WTC11 (cell line): ENCODE measurements at regions not wholly inside any gene's neighbourhood (a gene's known extent, or its start where the extent isn't known, plus 50 kb on each side); places are given as distances from the start of the nearest gene placed in this dataset.

ENCODE experiments used
- ATF2 ChIP-seq: sonication (generic); formaldehyde crosslinking; IDR thresholded peaks from 2 replicates; pipeline ENCODE4 v1.8.1; 2022; ENCODE audit warnings: low read depth, missing genetic modification reagents, borderline replicate concordance
- ATF3 ChIP-seq: sonication (generic); formaldehyde crosslinking; conservative IDR thresholded peaks from 2 replicates; pipeline ENCODE4 v1.8.1; 2022; ENCODE audit warnings: mild to moderate bottlenecking, missing genetic modification reagents
- CTCF ChIP-seq: fragments of 200-600 bp; IDR thresholded peaks from 2 replicates; pipeline ENCODE4 v1.8.0; 2022; ENCODE audit warnings: antibody characterized with exemption
- E2F1 ChIP-seq: sonication (generic); formaldehyde crosslinking; IDR thresholded peaks from 2 replicates; pipeline ENCODE4 v1.8.0; 2022; ENCODE audit warnings: mild to moderate bottlenecking, missing genetic modification reagents
- ELF4 ChIP-seq: sonication (generic); formaldehyde crosslinking; IDR thresholded peaks from 2 replicates; pipeline ENCODE4 v1.8.1; 2022; ENCODE audit warnings: low read depth, mild to moderate bottlenecking, moderate library complexity, missing genetic modification reagents
- NFYB ChIP-seq: sonication (generic); formaldehyde crosslinking; conservative IDR thresholded peaks from 2 replicates; pipeline ENCODE4 v1.8.0; 2022; ENCODE audit warnings: low read depth, missing genetic modification reagents
- PREB ChIP-seq: sonication (generic); formaldehyde crosslinking; IDR thresholded peaks from 2 replicates; pipeline ENCODE4 v1.8.1; 2022; ENCODE audit warnings: mild to moderate bottlenecking, missing genetic modification reagents, moderate library complexity, borderline replicate concordance
- SP1 ChIP-seq: sonication (generic); formaldehyde crosslinking; conservative IDR thresholded peaks from 2 replicates; pipeline ENCODE4 v1.8.1; 2022; ENCODE audit warnings: missing genetic modification reagents
- ZNF232 ChIP-seq: sonication (generic); formaldehyde crosslinking; IDR thresholded peaks from 2 replicates; pipeline ENCODE4 v1.8.0; 2022; ENCODE audit warnings: mild to moderate bottlenecking, missing genetic modification reagents

GRCh38 chrX:109856974-109857373, 123.9 kb upstream of the ACSL4 start:
- TF ChIP-seq ELF4 (CRISPR knock-in tag) (no peak), ZNF232 (CRISPR knock-in tag) (no peak), CTCF (peak; percentile 27; the same call in 1 of the 2 replicates), E2F1 (no peak), NFYB (CRISPR knock-in tag) (no peak), SP1 (CRISPR knock-in tag) (no peak), ATF3 (no peak), PREB (CRISPR knock-in tag) (no peak), ATF2 (no peak)
